GM12892 (cell line): ENCODE measurements at regions not wholly inside any gene's neighbourhood (a gene's known extent, or its start where the extent isn't known, plus 50 kb on each side); places are given as distances from the start of the nearest gene placed in this dataset.

Experiments used
- POLR2A ChIP-seq: IDR thresholded peaks from 2 replicates; pipeline ENCODE4 v1.6.1; 2011; ENCODE audit warnings: low read depth, low read length, control low read depth
- TAF1 ChIP-seq: IDR thresholded peaks from 2 replicates; pipeline ENCODE4 v1.6.1; 2011; ENCODE audit warnings: low read depth, mild to moderate bottlenecking, control low read depth, low read length, borderline replicate concordance

- TF ChIP-seq POLR2A (no peak), TAF1 (no peak)
Observed at GRCh38 chr18:46196627-46197243, 92.5 kb downstream of the HAUS1 start.
